ENCODE measurements at regions not wholly inside any gene's neighbourhood (a gene's known extent, or its start where the extent isn't known, plus 50 kb on each side); places are given as distances from the start of the nearest gene placed in this dataset.

GRCh38 chr6:90730151-90730673 is 143.3 kb upstream of the MAP3K7 start:
- no peak for DNase-seq

GRCh38 chr6:90729057-90729456 is 142.2 kb upstream of the MAP3K7 start:
- no peak for DNase-seq

GRCh38 chr6:90722648-90723047 is 135.8 kb upstream of the MAP3K7 start:
- DNase-seq, result no peak

GRCh38 chr6:90720404-90720803 is 133.5 kb upstream of the MAP3K7 start:
- no peak for DNase-seq

- no peak for DNase-seq
Observed at GRCh38 chr6:90719321-90720195, 132.7 kb upstream of the MAP3K7 start.

GRCh38 chr6:90716376-90716775 is 129.5 kb upstream of the MAP3K7 start:
- no peak for DNase-seq

- no peak for DNase-seq
Observed at GRCh38 chr6:90715093-90715655, 128.3 kb upstream of the MAP3K7 start.

- DNase-seq, result no peak
Observed at GRCh38 chr6:90714319-90714718, 127.4 kb upstream of the MAP3K7 start.

GRCh38 chr6:90712114-90712513 is 125.2 kb upstream of the MAP3K7 start:
- DNase-seq, result no peak

GRCh38 chr6:90709431-90709996 is 122.6 kb upstream of the MAP3K7 start:
- DNase-seq, result no peak

GRCh38 chr6:90708206-90708737 is 121.4 kb upstream of the MAP3K7 start:
- DNase-seq, result no peak

- no peak for DNase-seq
Observed at GRCh38 chr6:90707246-90707645, 120.4 kb upstream of the MAP3K7 start.

- DNase-seq, result no peak
Observed at GRCh38 chr6:90703336-90703735, 116.5 kb upstream of the MAP3K7 start.

- no peak for DNase-seq
Observed at GRCh38 chr6:90701926-90702325, 115.1 kb upstream of the MAP3K7 start.

GRCh38 chr6:90701146-90701781 is 114.4 kb upstream of the MAP3K7 start:
- peak; percentile 38 for DNase-seq

GRCh38 chr6:90695316-90695715 is 108.4 kb upstream of the MAP3K7 start:
- DNase-seq, result no peak

GRCh38 chr6:90694802-90695201 is 107.9 kb upstream of the MAP3K7 start:
- DNase-seq, result no peak

GRCh38 chr6:90691823-90692222 is 105.0 kb upstream of the MAP3K7 start:
- DNase-seq, result no peak

GRCh38 chr6:90689172-90689571 is 102.3 kb upstream of the MAP3K7 start:
- DNase-seq, result no peak

GRCh38 chr6:90687775-90688380 is 101.0 kb upstream of the MAP3K7 start:
- peak; percentile 43 for DNase-seq

- DNase-seq, result no peak
Observed at GRCh38 chr6:90681863-90682262, 95.0 kb upstream of the MAP3K7 start.

- no peak for DNase-seq
Observed at GRCh38 chr6:90678049-90678779, 91.3 kb upstream of the MAP3K7 start.
